ENCODE measurements at regions not wholly inside any gene's neighbourhood (a gene's known extent, or its start where the extent isn't known, plus 50 kb on each side); places are given as distances from the start of the nearest gene placed in this dataset.
A peak's percentile ranks its signal among the peaks of the same experiment; 100 is the strongest.

GRCh38 chr21:27818847-27819246, 852.0 kb upstream of the ADAMTS5 start:
- H3K4me1 Mint-ChIP-seq: peaks cover 14% of the 10 kb centered on the region

GRCh38 chr21:27817902-27818623, 851.2 kb upstream of the ADAMTS5 start:
- no peak for DNase-seq (ENCODE audit: low read depth, low spot score)
- no peaks in the 10 kb centered on the region for H3K27me3 Mint-ChIP-seq (ENCODE audit: low read depth)
- no peak overlapping the region for H3K27ac Mint-ChIP-seq (ENCODE audit: unreplicated experiment)
- TF ChIP-seq, protein P1, sequence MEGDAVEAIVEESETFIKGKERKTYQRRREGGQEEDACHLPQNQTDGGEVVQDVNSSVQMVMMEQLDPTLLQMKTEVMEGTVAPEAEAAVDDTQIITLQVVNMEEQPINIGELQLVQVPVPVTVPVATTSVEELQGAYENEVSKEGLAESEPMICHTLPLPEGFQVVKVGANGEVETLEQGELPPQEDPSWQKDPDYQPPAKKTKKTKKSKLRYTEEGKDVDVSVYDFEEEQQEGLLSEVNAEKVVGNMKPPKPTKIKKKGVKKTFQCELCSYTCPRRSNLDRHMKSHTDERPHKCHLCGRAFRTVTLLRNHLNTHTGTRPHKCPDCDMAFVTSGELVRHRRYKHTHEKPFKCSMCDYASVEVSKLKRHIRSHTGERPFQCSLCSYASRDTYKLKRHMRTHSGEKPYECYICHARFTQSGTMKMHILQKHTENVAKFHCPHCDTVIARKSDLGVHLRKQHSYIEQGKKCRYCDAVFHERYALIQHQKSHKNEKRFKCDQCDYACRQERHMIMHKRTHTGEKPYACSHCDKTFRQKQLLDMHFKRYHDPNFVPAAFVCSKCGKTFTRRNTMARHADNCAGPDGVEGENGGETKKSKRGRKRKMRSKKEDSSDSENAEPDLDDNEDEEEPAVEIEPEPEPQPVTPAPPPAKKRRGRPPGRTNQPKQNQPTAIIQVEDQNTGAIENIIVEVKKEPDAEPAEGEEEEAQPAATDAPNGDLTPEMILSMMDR (conservative IDR thresholded peaks at IDR 0.05): no peak
- peaks cover 11% of the 10 kb centered on the region for H3K9me3 Mint-ChIP-seq
- H3K36me3 Mint-ChIP-seq (ENCODE audit: low read depth): no peaks in the 10 kb centered on the region
- no peak overlapping the region for H3K4me3 Mint-ChIP-seq
- H3K4me1 Mint-ChIP-seq: peaks cover 21% of the 10 kb centered on the region

More at GRCh38 chr21:27818847-27819246, 852.0 kb upstream of the ADAMTS5 start:
- no peaks in the 10 kb centered on the region for H3K36me3 Mint-ChIP-seq (ENCODE audit: low read depth)
- no peak overlapping the region for H3K27ac Mint-ChIP-seq (ENCODE audit: unreplicated experiment)
- H3K9me3 Mint-ChIP-seq: peaks cover 12% of the 10 kb centered on the region
- no peak for DNase-seq (ENCODE audit: low read depth, low spot score)
- no peaks in the 10 kb centered on the region for H3K27me3 Mint-ChIP-seq (ENCODE audit: low read depth)
- no peak overlapping the region for H3K4me3 Mint-ChIP-seq
- TF ChIP-seq, protein P1 (conservative IDR thresholded peaks at IDR 0.05): no peak

GRCh38 chr21:27817074-27817473, 850.2 kb upstream of the ADAMTS5 start:
- no peak overlapping the region for H3K4me3 Mint-ChIP-seq
- TF ChIP-seq, protein P1 (conservative IDR thresholded peaks at IDR 0.05): no peak
- H3K27me3 Mint-ChIP-seq (ENCODE audit: low read depth): no peaks in the 10 kb centered on the region
- peaks cover 26% of the 10 kb centered on the region for H3K4me1 Mint-ChIP-seq
- H3K36me3 Mint-ChIP-seq (ENCODE audit: low read depth): no peaks in the 10 kb centered on the region
- no peak overlapping the region for H3K27ac Mint-ChIP-seq (ENCODE audit: unreplicated experiment)
- H3K9me3 Mint-ChIP-seq: peaks cover 11% of the 10 kb centered on the region
- no peak for DNase-seq (ENCODE audit: low read depth, low spot score)

- no peaks in the 10 kb centered on the region for H3K36me3 Mint-ChIP-seq (ENCODE audit: low read depth)
- no peak for DNase-seq (ENCODE audit: low read depth, low spot score)
- H3K27ac Mint-ChIP-seq (ENCODE audit: unreplicated experiment): no peak overlapping the region
- TF ChIP-seq, protein P1 (conservative IDR thresholded peaks at IDR 0.05): no peak
- peaks cover 11% of the 10 kb centered on the region for H3K9me3 Mint-ChIP-seq
- H3K4me3 Mint-ChIP-seq: no peak overlapping the region
- peaks cover 30% of the 10 kb centered on the region for H3K4me1 Mint-ChIP-seq
- no peaks in the 10 kb centered on the region for H3K27me3 Mint-ChIP-seq (ENCODE audit: low read depth)
These were observed 849.4 kb upstream of the ADAMTS5 start for GRCh38 chr21:27816301-27816700.

DNA sequence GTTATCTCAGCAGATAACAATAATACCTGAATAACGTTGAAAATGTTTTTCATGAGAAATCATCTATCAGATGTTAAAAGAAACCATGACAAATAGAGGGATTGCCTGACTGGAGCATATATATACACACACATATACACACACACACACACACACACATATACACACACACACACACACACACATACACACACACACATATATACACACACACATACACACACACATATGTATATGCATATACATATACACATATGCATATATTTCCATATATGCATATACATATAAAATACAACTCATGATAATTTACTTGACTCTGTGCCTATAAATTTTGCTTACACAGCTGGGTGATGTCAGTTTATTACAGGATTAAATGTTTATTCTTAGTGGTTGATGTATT, 847.3 kb upstream of the ADAMTS5 start:
- Mint-ChIP-seq H3K36me3 (ENCODE audit: low read depth) (no peaks in the 10 kb centered on the region), H3K4me3 (no peak overlapping the region), H3K27ac (ENCODE audit: unreplicated experiment) (peak overlapping the region; percentile 70), H3K9me3 (peaks cover 4% of the 10 kb centered on the region), H3K4me1 (peaks cover 30% of the 10 kb centered on the region), H3K27me3 (ENCODE audit: low read depth) (no peaks in the 10 kb centered on the region)
- TF ChIP-seq, protein P1 (conservative IDR thresholded peaks at IDR 0.05): no peak
- no peak for DNase-seq (ENCODE audit: low read depth, low spot score)

Data from neural crest cell (in vitro differentiated cells).